Activated effector memory CD4-positive, alpha-beta T cell treated with Interleukin-2 at 50 U/mL for 16 hours (primary cell): ENCODE measurements at regions not wholly inside any gene's neighbourhood (a gene's known extent, or its start where the extent isn't known, plus 50 kb on each side); places are given as distances from the start of the nearest gene placed in this dataset.

Experiments
- DNase-seq: peaks from one replicate; pipeline ENCODE4 v3.0.0-alpha.2; 2020

GRCh38 chr9:90016272-90016671 is 411.5 kb downstream of the GADD45G start:
- DNase-seq: no peak

- no peak for DNase-seq
These were observed 412.9 kb downstream of the GADD45G start for GRCh38 chr9:90017679-90018078.

- no peak for DNase-seq
These were observed 413.9 kb downstream of the GADD45G start for GRCh38 chr9:90018688-90019087.

- no peak for DNase-seq
These were observed 414.8 kb downstream of the GADD45G start for GRCh38 chr9:90019626-90020025.

- no peak for DNase-seq
These were observed 415.6 kb downstream of the GADD45G start for GRCh38 chr9:90020276-90020871.

GRCh38 chr9:90021216-90021906 is 416.5 kb downstream of the GADD45G start:
- DNase-seq: no peak

- DNase-seq: no peak
These were observed 417.7 kb downstream of the GADD45G start for GRCh38 chr9:90022474-90022873.

GRCh38 chr9:90023861-90024260 is 419.0 kb downstream of the GADD45G start:
- DNase-seq: no peak

GRCh38 chr9:90024409-90024808 is 419.6 kb downstream of the GADD45G start:
- DNase-seq: no peak

- no peak for DNase-seq
These were observed 420.0 kb downstream of the GADD45G start for GRCh38 chr9:90024823-90025222.

- no peak for DNase-seq
These were observed 421.0 kb downstream of the GADD45G start for GRCh38 chr9:90025816-90026215.

- DNase-seq: no peak
These were observed 422.5 kb downstream of the GADD45G start for GRCh38 chr9:90027296-90027790.

- DNase-seq: no peak
These were observed 424.6 kb downstream of the GADD45G start for GRCh38 chr9:90029386-90029785.

- no peak for DNase-seq
These were observed 425.2 kb downstream of the GADD45G start for GRCh38 chr9:90029996-90030395.

- DNase-seq: no peak
These were observed 427.6 kb downstream of the GADD45G start for GRCh38 chr9:90032296-90033027.

- DNase-seq: no peak
These were observed 428.3 kb downstream of the GADD45G start for GRCh38 chr9:90033028-90033650.

GRCh38 chr9:90034071-90034470 is 429.3 kb downstream of the GADD45G start:
- DNase-seq: no peak

GRCh38 chr9:90035471-90035870 is 430.7 kb downstream of the GADD45G start:
- DNase-seq: no peak

- DNase-seq: no peak
These were observed 432.5 kb downstream of the GADD45G start for GRCh38 chr9:90037146-90037797.

GRCh38 chr9:90038763-90039162 is 434.0 kb downstream of the GADD45G start:
- DNase-seq: no peak

- DNase-seq: no peak
These were observed 439.5 kb downstream of the GADD45G start for GRCh38 chr9:90044263-90044662.

GRCh38 chr9:90044710-90045151 is 439.9 kb downstream of the GADD45G start:
- no peak for DNase-seq

- DNase-seq: no peak
These were observed 441.6 kb downstream of the GADD45G start for GRCh38 chr9:90046317-90046861.
